Adrenal gland (tissue), 5 donors: ENCODE measurements at regions not wholly inside any gene's neighbourhood (a gene's known extent, or its start where the extent isn't known, plus 50 kb on each side); places are given as distances from the start of the nearest gene placed in this dataset.

ENCODE experiments used
- POLR2A ChIP-seq, 2 donors: fragments of 450-650 bp; IDR thresholded peaks; one replicate each; pipeline ENCODE4 v1.6.1; 2017; ENCODE audit warnings: antibody characterized with exemption in 2 of 2, mild to moderate bottlenecking in 2 of 2, moderate library complexity in 1 of 2
- TF ChIP-seq, protein P1 (sequence below), 6 experiments: fragments of 450-650 bp in 4 of 6; fragments of 200-600 bp in 2 of 6; sonication (generic) in 1 of 6; IDR thresholded peaks; 1 replicate in 5 of 6; 2 replicates in 1 of 6; pipeline versions ENCODE4 v1.5.1 to v1.8.0; 2016 to 2021; ENCODE audit warnings: antibody characterized with exemption in 6 of 6, mild to moderate bottlenecking in 2 of 6, moderate library complexity in 1 of 6
- donor health status: DM: no; HTN: no; CAD: no.

DNA sequence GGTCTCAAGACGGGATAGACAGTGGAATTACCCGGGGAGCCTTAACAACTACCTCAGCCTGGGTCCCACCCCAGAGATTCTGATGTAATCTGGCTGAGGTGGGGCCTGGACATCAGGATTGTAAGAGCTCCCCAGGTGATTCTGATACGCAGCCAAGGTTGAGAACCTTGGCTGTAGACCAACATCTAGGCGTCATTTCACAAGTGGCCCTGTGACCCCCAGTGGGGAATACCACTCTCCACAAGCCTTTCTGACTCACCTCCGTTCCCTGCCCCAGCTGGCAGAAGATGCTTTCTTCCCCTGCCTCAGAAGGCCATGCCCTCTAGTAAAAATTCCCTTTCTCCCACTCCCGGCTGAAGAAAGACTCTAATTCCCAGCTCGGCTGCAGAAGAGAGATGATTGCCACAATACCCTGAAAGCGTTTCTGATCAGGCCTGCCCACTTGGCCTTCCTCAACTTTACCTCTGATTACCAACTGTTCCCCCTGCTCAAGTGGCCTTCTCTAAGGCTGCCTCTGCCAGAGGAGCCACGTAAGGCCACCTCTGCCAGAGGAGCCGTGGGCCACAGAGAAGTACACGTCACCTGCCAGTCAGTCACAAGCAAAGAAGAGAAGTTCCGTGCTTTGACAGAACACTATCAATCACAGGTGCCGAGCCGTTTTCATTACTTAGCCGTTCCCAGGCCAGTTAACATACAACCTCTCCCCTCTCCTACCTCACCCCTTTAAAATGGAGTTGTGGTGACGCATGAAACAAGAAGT lies 116.8 kb upstream of the PKDCC start:
- TF ChIP-seq, protein P1, sequence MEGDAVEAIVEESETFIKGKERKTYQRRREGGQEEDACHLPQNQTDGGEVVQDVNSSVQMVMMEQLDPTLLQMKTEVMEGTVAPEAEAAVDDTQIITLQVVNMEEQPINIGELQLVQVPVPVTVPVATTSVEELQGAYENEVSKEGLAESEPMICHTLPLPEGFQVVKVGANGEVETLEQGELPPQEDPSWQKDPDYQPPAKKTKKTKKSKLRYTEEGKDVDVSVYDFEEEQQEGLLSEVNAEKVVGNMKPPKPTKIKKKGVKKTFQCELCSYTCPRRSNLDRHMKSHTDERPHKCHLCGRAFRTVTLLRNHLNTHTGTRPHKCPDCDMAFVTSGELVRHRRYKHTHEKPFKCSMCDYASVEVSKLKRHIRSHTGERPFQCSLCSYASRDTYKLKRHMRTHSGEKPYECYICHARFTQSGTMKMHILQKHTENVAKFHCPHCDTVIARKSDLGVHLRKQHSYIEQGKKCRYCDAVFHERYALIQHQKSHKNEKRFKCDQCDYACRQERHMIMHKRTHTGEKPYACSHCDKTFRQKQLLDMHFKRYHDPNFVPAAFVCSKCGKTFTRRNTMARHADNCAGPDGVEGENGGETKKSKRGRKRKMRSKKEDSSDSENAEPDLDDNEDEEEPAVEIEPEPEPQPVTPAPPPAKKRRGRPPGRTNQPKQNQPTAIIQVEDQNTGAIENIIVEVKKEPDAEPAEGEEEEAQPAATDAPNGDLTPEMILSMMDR (IDR thresholded peaks at IDR 0.05) = no peak
- no peak for TF ChIP-seq POLR2A (IDR thresholded peaks at IDR 0.05)
